GM21717 (cell line): ENCODE measurements at regions not wholly inside any gene's neighbourhood (a gene's known extent, or its start where the extent isn't known, plus 50 kb on each side); places are given as distances from the start of the nearest gene placed in this dataset.
"Not testable (repeated sequence)": the region's sequence is repeated elsewhere in the genome, so short reads cannot be mapped to it uniquely, and the experiment has no call there.

Experiments used
- ATAC-seq: cut with Tn5 transposase; IDR thresholded peaks from one replicate; pipeline ENCODE4 v1.9.1; 2021; ENCODE audit warnings: mild to moderate bottlenecking, moderate library complexity; ENCODE audit not compliant: unreplicated experiment

GRCh38 chr7:131122394-131122793 is 205.3 kb upstream of the MKLN1 start:
- ATAC-seq: no peak

DNA sequence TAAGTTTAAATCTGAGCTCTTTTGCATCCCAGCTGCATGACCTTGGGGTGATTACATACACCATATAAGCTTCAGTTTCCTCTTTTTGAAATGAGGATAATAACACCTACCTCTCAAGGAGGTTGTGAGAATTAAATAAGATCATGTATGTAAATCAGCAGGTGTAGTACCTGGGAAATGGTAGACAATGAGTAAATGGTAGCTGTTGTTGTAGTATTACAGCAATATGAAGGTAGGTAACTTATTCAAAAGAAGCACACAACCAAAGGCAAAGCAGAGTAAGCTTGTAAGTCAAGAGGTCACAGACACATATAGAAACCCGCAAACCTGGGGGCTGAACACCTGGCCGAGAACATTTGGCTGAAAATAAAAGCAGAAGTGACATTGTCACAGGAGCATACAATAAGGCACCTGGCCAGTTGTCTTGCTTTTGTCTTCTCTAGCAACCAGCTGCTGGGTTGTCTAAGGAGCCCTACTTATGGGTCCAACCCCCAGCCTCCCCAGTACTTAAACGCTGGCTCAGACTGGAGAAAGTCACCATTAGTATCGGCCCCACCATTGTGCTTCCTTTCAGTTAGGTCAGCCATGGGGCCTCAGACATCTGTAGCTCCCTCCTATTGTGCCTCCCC is 203.6 kb upstream of the MKLN1 start:
- ATAC-seq: peak; percentile 94

DNA sequence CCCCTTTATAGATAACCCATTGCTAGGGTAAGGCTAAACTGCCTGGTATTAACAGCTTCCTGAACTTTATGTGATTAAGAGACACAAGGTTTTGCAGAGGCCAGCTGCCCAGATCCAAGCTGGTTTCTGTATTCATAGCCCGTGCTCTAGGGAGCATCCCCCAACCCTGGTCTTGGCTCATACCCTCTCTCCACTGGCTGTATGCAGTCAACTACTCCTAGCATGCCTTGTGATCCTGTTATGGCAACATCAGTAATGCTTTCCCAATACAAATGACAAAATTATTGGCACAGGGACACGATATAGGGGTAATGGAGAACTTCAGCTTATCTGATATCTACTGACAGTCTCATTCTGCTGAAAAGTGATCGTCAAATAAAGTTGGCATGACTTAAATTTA is 202.8 kb upstream of the MKLN1 start:
- ATAC-seq: no peak

DNA sequence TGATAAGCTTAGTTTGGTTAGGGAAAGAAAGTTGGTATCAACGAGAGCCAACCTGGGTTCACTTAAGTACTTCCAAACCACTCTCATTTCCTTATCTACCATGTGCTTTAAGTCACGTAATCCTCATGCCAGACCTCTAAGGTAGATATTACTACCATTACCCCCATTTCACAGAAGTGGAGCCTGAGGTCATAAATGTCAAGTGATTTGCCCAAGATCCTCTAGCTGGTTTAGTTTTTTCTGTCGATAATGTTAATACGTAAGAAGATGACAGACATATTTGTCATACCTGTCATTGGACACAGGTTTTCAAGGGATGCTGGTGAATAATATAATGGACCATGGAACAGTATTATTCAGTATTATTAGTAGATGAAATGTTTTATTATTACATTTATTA is 197.4 kb upstream of the MKLN1 start:
- ATAC-seq: no peak

DNA sequence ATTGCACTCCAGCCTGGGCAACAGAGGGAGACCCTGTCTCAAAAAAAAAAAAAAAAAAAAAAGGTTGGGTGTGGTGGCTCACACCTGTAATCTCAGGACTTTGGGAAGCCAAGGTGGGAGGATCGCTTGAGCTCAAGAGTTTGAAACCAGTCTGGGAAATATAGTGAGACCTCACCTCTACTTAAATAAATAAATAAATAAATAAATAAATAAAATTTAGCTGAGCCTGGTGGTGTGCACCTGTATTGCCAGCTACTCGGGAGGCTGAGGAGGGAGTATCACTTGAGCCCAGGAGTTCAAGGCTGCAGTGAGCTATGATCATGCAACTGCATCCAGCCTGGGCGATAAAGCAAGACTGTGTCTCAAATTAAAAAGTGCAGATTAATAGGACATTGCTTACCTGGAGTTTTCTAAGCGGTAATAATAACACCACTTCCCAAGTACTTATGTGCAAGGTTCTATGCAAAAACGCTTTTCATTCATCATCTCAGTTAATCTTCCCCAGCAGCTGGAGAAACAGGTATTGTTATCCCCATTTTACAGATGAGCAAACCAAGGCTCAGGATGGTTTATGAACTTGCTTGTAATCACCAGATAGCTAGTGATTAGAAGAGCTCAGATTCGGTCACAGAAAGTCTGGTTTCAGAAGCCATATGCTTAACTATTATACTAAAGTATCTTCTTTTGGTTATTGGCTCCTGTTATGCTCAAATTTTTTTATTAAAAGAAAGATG is 196.5 kb upstream of the MKLN1 start:
- no peak for ATAC-seq

GRCh38 chr7:131131746-131132431 is 195.8 kb upstream of the MKLN1 start:
- ATAC-seq: no peak

DNA sequence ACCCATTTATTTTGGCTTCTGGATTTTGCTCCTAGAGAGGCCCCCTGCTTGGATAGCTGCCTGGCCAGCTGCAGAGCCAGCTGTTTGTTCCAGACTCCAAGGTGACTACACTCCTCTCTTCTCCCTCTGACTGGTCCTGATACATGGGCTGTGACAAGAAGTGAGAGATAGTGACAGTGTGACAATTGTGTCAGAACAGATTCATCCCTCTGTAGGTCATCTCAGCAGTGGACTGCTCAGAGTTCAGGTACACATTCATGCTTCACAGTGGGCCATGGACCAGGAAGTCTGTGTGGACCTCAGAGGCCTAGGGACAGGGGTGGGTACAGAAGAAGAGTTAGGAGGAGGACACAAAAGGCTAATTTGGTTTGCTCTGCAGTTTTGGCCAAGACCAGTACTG is 188.2 kb upstream of the MKLN1 start:
- no peak for ATAC-seq

GRCh38 chr7:131141443-131141967 is 186.2 kb upstream of the MKLN1 start:
- ATAC-seq: no peak

DNA sequence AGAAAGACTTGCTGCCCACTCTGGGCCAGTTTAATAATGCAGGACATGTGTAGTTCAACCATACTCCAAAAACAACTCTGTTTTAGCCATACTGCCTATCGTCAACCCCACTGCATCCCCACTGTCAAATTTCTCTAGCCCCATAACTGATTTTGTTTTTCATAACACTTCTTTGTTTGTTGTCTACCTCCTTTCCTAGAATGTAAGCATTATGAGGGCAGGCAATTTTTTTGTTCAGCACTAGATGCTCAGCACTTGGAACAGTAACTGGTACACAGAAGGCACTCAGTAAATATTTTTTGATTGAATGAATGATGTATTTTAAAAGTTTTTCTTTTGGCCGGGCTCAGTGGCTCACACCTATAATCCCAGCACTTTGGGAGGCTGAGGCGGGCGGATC is 183.8 kb upstream of the MKLN1 start:
- ATAC-seq: no peak

GRCh38 chr7:131145026-131145425 is 182.7 kb upstream of the MKLN1 start:
- no peak for ATAC-seq

DNA sequence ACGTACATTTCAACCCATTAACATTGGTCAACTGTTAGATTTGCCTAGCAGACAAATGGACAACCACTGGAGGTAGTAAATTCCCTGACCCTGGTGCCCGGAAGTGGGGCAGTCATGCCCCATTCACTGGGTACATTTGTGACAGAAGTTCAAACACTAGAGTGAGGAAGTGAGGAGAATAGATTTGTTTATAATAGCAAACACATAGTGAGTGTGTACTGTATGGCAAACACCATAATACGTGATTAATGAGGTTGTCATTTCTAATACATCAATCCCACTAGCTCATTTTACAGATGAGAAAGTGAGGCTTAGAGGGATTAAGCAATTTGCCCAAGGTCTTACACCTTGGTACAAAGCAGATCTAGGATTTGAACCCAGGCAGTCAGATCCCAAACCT is 181.9 kb upstream of the MKLN1 start:
- ATAC-seq: no peak

GRCh38 chr7:131147604-131148003 is 180.1 kb upstream of the MKLN1 start:
- no peak for ATAC-seq

DNA sequence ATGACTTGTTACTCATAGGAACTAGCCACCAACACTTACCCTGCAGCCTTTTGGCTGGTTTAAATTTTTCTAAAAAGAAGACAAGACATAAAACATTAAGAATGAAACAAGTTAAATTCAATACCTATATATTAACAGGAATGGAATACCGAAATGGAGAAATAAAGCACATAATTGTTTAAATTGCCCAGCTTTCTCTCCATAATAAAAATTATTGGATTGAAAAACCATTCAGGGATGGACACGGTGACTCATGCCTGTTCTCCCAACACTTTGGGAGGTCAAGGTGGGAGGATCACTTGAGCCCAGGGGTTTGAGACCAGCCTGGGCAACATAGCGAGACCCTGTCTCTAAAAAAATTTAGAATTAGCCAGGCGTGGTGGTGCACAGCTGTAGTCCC is 179.4 kb upstream of the MKLN1 start:
- no peak for ATAC-seq

DNA sequence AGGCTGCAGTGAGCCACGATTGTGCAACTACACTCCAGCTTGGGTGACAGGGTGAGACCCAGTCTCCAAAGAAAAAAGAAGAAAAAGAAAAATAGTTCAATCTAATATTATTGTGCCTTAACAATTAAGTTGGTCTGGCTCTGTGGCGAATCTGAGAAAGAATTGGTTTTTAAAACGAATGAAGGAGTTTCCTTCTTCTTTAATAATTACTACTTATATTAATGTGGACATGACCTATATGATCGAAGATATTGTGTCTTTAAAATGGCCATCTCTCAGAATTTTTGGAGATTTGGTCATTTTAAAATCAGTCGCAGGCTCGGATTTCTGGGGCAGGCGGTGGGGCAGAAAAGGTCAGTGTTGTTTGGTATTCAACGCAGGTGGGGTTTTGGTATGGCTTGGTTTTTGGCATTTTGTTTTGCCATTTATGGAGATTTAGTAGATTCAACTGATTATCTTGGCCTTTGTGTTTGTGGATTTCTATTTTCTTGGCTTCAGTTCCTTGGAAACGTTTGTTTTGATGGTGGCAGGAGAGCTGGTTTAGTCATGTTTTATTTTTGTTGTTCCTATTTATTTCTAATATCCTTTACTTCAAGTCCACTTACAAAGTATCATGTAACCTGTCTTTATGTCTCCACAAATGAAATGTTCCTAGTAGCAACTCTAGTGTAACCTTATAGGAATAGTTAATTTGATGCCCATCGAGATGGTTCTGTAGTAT is 178.8 kb upstream of the MKLN1 start:
- no peak for ATAC-seq

DNA sequence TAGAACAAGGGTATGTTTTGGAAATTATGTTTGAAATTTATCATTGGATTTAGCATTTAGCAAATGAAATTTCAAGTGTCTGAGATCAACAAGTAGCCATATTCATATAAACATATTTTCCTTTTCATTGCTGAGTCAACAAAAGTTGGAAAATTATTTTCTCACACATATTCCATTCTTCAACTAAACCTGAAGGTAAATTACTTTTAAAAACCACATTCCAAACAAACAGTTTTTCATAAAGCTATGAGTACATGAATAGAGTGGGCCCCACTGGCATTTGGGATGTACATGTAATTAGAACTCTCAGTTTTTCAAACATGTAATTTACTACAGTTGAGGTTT is 178.3 kb upstream of the MKLN1 start:
- no peak for ATAC-seq

GRCh38 chr7:131149840-131150239 is 177.8 kb upstream of the MKLN1 start:
- no peak for ATAC-seq

DNA sequence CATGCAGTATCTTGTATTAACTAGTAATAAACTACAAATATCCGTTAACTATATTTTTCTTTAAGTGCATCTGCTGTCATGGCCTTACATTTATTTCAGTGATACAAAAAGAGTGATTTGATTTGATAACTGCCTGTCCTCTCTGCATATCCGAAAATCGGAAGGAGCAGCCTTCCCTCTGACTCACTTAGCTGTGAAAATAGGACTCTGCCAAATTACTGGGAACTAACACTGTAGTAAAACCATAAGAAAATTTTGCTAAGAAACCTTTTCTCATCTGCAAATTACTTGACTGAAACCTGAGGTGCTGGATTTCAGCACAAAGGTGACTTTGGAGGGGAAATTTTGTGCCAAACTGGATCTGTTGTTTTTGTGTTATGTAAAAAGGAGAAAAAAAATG is 176.6 kb upstream of the MKLN1 start:
- ATAC-seq: no peak

DNA sequence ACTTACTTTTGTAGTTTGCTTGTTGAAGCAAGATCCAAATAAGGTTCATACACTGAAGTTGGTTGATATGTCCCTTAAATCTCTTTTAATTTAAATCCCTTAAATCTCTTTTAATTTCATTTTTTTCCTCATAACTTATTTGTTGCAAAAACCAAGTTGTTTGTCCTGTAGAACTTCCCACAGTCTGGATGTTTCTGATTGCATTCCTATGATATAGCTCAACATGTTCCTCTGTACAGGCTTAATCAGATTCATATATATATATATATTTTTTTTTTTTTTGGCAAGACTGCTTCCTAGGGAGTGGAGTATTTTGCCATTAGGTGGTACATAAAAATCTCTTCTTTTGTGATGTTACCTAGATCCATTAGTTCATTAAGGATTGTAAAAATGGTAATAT is 174.9 kb upstream of the MKLN1 start:
- ATAC-seq: no peak

DNA sequence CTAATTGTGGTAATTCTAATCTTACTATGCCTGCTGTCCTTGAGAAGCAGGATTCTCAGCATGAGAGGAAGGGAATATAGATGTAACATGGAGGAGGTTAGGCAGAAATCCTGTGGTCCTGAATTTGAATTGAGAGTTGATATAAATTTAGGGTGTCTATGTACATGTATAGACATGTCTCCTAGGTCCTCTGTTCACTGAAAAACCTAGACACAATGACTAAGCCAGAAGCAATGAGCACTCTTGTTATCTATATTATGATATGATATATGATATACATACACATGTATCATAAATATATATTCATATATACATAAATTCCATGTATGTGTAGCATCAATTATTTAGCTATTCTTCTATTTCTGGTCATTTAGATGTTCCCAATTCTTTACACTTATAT is 173.3 kb upstream of the MKLN1 start:
- no peak for ATAC-seq

DNA sequence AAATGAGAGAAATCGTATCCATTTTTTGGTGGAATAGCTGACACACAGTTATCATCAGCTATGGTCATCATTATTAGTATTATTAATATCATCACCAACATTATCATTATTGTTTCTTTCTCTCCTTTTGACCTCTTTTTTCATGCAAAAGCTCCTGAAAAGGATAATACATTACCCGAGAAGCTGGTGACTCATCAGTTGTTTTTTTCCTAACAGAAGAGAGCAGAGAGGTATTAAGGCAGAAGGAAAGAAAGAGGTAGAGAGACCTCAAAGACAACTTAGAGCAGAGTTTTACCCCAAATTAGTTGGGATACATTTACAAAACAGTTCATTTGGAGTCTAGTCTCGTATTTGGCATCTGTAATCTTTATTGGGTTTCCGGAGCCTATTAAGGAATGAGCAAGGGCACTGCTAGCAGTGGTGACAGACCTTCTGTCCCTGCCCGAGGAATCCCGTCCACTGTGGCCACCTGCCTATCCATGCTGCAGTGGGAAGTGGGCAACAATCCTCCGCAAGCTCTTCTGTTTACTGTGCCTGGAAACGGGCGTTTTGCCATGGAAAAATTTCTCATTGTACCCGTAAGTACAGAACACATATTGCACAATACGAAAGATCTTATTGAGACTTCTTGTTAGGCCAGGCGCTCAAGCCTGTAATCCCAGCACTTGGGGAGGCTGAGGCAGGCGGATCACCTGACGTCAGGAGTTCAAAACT is 170.0 kb upstream of the MKLN1 start:
- no peak for ATAC-seq

- not testable (repeated sequence) for ATAC-seq
Observed at GRCh38 chr7:131158244-131158636, 169.4 kb upstream of the MKLN1 start.
